ENCODE measurements at regions not wholly inside any gene's neighbourhood (a gene's known extent, or its start where the extent isn't known, plus 50 kb on each side); places are given as distances from the start of the nearest gene placed in this dataset.

DNA sequence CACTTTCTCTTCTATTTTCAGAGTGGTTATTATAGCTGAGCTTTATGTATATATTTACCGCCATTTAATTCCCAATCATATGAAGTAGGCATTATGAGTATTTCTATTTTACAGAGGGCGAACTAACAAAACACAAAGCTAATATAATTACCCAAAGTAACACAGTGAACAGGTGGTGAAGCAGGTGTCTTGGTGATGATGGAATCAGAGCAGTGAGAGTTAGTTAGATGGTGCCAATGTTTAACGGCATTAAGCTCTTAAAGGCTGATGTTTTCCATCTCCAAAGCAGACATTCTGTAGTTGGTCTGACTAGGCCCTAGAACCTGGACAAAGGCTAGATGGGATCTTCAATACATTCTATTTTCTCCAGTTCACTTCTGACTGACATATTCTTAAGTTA is 551.1 kb upstream of the SYNCRIP start:
- no peak for TF ChIP-seq TCF12 (IDR thresholded peaks at IDR 0.05; ENCODE audit: low read depth)

DNA sequence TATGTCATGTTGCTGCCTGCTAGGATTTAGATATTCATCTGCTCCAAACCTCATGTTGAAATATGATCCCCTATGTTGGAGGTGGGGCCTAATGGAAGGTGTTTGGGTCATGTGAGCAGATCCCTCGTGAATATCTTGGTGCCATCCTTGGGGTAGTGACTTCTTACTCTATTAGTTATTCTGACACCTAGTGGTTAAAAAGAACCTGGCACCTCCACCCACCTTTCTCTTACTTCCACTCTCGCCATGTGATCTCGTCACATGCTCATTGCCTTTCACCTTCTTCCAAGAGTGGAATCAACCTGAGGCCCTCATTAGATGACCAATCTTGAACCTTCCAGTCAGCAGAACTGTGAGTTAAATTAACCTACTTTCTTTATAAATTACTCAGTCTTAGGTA is 549.4 kb upstream of the SYNCRIP start:
- TF ChIP-seq RAD21 (IDR thresholded peaks at IDR 0.05; ENCODE audit: low read depth) = peak; percentile 43; the same call in 1 of the 2 replicates
- TF ChIP-seq, protein P1, sequence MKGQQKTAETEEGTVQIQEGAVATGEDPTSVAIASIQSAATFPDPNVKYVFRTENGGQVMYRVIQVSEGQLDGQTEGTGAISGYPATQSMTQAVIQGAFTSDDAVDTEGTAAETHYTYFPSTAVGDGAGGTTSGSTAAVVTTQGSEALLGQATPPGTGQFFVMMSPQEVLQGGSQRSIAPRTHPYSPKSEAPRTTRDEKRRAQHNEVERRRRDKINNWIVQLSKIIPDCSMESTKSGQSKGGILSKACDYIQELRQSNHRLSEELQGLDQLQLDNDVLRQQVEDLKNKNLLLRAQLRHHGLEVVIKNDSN (IDR thresholded peaks at IDR 0.05) = peak; percentile 78
- TF ChIP-seq, protein P2, sequence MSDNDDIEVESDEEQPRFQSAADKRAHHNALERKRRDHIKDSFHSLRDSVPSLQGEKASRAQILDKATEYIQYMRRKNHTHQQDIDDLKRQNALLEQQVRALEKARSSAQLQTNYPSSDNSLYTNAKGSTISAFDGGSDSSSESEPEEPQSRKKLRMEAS (IDR thresholded peaks at IDR 0.05) = no peak

DNA sequence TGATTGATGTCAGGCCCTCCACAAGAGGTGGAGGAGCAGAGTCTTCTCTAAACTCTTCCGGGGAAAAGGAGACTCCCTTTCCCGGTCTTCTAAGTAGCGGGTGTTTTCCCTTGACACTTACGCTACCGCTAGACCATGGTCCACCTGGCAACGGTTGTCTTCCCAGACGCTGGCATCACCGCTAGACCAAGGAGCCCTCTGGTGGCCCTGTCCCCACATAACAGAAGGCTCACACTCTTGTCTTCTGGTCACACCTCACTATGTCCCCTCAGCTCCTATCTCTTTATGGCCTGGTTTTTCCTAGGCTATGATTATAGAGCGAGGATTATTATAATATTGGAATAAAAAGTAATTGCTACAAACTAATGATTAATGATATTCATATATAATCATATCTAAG is 532.5 kb upstream of the SYNCRIP start:
- TF ChIP-seq RAD21 (IDR thresholded peaks at IDR 0.05; ENCODE audit: low read depth) = peak; percentile 70

DNA sequence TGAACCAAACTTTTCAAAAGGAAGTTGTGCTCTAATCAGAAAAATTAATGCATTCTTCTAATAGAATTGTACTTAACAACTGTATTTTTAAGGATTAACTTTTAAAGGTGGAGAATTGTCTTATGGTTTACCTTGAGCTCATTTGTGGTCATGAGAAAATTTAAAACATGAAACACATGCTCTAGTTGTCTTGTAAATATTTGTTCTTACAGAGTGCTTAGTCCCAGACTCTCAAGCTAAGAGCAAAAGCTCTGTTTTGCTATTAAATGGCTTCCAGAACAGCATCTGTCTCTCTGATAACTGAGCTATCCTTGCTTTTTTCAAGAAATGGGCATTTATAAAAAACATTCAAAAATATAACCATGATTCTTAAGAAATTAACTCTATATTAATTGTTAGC is 512.2 kb upstream of the SYNCRIP start:
- TF ChIP-seq, protein P1 (IDR thresholded peaks at IDR 0.05) = no peak
- TF ChIP-seq, protein P3, sequence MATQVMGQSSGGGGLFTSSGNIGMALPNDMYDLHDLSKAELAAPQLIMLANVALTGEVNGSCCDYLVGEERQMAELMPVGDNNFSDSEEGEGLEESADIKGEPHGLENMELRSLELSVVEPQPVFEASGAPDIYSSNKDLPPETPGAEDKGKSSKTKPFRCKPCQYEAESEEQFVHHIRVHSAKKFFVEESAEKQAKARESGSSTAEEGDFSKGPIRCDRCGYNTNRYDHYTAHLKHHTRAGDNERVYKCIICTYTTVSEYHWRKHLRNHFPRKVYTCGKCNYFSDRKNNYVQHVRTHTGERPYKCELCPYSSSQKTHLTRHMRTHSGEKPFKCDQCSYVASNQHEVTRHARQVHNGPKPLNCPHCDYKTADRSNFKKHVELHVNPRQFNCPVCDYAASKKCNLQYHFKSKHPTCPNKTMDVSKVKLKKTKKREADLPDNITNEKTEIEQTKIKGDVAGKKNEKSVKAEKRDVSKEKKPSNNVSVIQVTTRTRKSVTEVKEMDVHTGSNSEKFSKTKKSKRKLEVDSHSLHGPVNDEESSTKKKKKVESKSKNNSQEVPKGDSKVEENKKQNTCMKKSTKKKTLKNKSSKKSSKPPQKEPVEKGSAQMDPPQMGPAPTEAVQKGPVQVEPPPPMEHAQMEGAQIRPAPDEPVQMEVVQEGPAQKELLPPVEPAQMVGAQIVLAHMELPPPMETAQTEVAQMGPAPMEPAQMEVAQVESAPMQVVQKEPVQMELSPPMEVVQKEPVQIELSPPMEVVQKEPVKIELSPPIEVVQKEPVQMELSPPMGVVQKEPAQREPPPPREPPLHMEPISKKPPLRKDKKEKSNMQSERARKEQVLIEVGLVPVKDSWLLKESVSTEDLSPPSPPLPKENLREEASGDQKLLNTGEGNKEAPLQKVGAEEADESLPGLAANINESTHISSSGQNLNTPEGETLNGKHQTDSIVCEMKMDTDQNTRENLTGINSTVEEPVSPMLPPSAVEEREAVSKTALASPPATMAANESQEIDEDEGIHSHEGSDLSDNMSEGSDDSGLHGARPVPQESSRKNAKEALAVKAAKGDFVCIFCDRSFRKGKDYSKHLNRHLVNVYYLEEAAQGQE (IDR thresholded peaks at IDR 0.05; ENCODE audit: low read depth) = no peak
- TF ChIP-seq, protein P2 (IDR thresholded peaks at IDR 0.05) = no peak
- TF ChIP-seq TAF1 (IDR thresholded peaks at IDR 0.05; ENCODE audit: low read depth) = no peak
- no peak for TF ChIP-seq EP300 (IDR thresholded peaks at IDR 0.05; ENCODE audit: borderline replicate concordance)
- TF ChIP-seq NFIC (IDR thresholded peaks at IDR 0.05) = no peak
- TF ChIP-seq CREB1 (IDR thresholded peaks at IDR 0.05; ENCODE audit: low read depth) = no peak
- TF ChIP-seq ZBTB7A (IDR thresholded peaks at IDR 0.05; ENCODE audit: low read depth) = no peak
- no peak for TF ChIP-seq YY1 (IDR thresholded peaks at IDR 0.05; ENCODE audit: low read depth)
- no peak for TF ChIP-seq TCF12 (IDR thresholded peaks at IDR 0.05; ENCODE audit: low read depth)
- no peak for TF ChIP-seq FOXM1 (IDR thresholded peaks at IDR 0.05; ENCODE audit: borderline replicate concordance, low read depth)

DNA sequence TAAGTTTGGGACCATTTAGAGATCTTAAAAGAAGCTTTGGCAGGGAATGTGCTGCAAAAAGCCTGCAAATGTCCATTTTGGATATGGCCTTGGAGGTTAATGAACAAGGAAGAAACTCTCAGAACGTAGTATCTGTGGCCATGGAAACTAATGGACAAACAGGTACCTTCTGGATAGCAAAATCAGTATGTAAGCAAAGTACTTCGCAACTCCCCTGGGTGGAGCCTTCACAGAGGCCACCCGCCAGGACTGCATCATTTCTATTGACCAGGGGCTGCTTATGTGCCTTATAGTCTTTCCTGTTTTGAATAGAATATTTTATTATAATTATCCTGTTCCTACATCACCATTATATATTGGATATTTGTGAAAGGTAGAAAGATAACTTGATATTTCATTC is 510.8 kb upstream of the SYNCRIP start:
- TF ChIP-seq EP300 (IDR thresholded peaks at IDR 0.05; ENCODE audit: borderline replicate concordance) (no peak), FOXM1 (IDR thresholded peaks at IDR 0.05; ENCODE audit: borderline replicate concordance, low read depth) (no peak), CEBPB (IDR thresholded peaks at IDR 0.05) (no peak), NFIC (IDR thresholded peaks at IDR 0.05) (no peak), YY1 (IDR thresholded peaks at IDR 0.05; ENCODE audit: low read depth) (no peak), RAD21 (IDR thresholded peaks at IDR 0.05; ENCODE audit: low read depth) (no peak), ZBTB7A (IDR thresholded peaks at IDR 0.05; ENCODE audit: low read depth) (no peak), TEAD4 (IDR thresholded peaks at IDR 0.05) (no peak), TCF12 (IDR thresholded peaks at IDR 0.05; ENCODE audit: low read depth) (no peak), EGR1 (IDR thresholded peaks at IDR 0.05) (no peak), TAF1 (IDR thresholded peaks at IDR 0.05; ENCODE audit: low read depth) (no peak), CREB1 (IDR thresholded peaks at IDR 0.05; ENCODE audit: low read depth) (no peak)
- TF ChIP-seq, protein P2 (IDR thresholded peaks at IDR 0.05) = no peak
- TF ChIP-seq, protein P3 (IDR thresholded peaks at IDR 0.05; ENCODE audit: low read depth) = no peak
- TF ChIP-seq, protein P1 (IDR thresholded peaks at IDR 0.05) = no peak

DNA sequence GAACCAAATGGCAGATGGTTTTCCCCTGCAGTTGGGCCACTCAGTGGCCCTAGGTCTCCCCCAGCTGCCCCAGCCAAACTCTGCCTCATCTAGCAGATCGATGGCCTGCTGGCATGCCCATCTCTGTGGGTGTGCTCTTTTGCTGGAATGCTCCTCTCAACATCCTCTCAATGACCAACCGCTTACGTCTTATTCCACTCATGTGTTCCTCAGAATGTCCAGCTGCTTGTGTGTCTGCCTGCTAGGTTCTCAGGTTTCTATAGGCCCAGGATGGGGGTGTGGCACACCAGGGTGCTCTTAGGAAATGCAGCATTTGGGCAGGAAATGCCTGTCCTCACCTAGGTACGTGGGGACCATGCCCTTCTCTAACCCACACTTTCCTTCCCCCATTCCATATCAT is 509.9 kb upstream of the SYNCRIP start:
- TF ChIP-seq TEAD4 (IDR thresholded peaks at IDR 0.05) (0 out of 2 replicates have a peak, but pooled peaks have one; percentile 22), TCF12 (IDR thresholded peaks at IDR 0.05; ENCODE audit: low read depth) (0 out of 2 replicates have a peak, but pooled peaks have one; percentile 17), RAD21 (IDR thresholded peaks at IDR 0.05; ENCODE audit: low read depth) (no peak)
- TF ChIP-seq, protein P1 (IDR thresholded peaks at IDR 0.05) = no peak
